ENCODE measurements at regions not wholly inside any gene's neighbourhood (a gene's known extent, or its start where the extent isn't known, plus 50 kb on each side); places are given as distances from the start of the nearest gene placed in this dataset.

GRCh38 chr1:232274236-232274855 lies 355.6 kb downstream of the SIPA1L2 start:
- TF ChIP-seq, protein P1, sequence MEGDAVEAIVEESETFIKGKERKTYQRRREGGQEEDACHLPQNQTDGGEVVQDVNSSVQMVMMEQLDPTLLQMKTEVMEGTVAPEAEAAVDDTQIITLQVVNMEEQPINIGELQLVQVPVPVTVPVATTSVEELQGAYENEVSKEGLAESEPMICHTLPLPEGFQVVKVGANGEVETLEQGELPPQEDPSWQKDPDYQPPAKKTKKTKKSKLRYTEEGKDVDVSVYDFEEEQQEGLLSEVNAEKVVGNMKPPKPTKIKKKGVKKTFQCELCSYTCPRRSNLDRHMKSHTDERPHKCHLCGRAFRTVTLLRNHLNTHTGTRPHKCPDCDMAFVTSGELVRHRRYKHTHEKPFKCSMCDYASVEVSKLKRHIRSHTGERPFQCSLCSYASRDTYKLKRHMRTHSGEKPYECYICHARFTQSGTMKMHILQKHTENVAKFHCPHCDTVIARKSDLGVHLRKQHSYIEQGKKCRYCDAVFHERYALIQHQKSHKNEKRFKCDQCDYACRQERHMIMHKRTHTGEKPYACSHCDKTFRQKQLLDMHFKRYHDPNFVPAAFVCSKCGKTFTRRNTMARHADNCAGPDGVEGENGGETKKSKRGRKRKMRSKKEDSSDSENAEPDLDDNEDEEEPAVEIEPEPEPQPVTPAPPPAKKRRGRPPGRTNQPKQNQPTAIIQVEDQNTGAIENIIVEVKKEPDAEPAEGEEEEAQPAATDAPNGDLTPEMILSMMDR (IDR thresholded peaks at IDR 0.05) = no peak
- TF ChIP-seq EZH2 (IDR thresholded peaks at IDR 0.05) = no peak
